SH-SY5Y (cell line): ENCODE measurements at regions not wholly inside any gene's neighbourhood (a gene's known extent, or its start where the extent isn't known, plus 50 kb on each side); places are given as distances from the start of the nearest gene placed in this dataset.

Experiments used
- GATA2 ChIP-seq: IDR thresholded peaks from 2 replicates; pipeline ENCODE4 v1.6.1; 2011; ENCODE audit warnings: mild to moderate bottlenecking, low read depth, low read length
- GATA3 ChIP-seq: IDR thresholded peaks from 2 replicates; pipeline ENCODE4 v1.6.1; 2011; ENCODE audit warnings: low read depth, mild to moderate bottlenecking, low read length, moderate library complexity

GRCh38 chr12:74170645-74171477, 366.8 kb upstream of the ATXN7L3B start:
- TF ChIP-seq GATA3 = no peak
- no peak for TF ChIP-seq GATA2
